HG02973 (cell line): ENCODE measurements at regions not wholly inside any gene's neighbourhood (a gene's known extent, or its start where the extent isn't known, plus 50 kb on each side); places are given as distances from the start of the nearest gene placed in this dataset.

ENCODE experiments used
- ATAC-seq: cut with Tn5 transposase; IDR thresholded peaks from one replicate; pipeline ENCODE4 v1.9.1; 2021; ENCODE audit warnings: moderate library complexity; ENCODE audit not compliant: unreplicated experiment

- ATAC-seq, result no peak
Measured at GRCh38 chr12:17266856-17267255, 660.9 kb upstream of the LMO3 start.

- ATAC-seq, result no peak
Measured at GRCh38 chr12:17264603-17265002, 658.6 kb upstream of the LMO3 start.

GRCh38 chr12:17239874-17240273, 633.9 kb upstream of the LMO3 start:
- no peak for ATAC-seq

DNA sequence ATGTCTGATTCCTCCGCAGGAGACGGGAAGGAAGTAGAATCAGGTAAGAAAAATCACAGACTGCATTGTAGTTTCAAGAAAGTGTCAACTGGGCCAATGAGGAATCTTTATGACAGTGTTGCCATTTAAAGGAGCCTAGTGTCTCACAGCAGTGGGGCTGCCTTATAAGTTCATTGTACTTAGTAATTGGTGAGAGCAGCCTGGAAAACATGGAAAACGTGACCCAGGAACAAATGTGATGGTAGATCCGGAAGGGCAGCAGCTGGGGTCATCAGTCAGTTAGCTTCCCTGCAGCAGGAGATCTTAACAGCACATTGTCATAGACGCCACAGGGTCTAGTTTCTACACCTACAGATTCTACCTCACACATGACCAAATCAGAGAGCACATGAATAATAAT, 630.0 kb upstream of the LMO3 start:
- no peak for ATAC-seq

DNA sequence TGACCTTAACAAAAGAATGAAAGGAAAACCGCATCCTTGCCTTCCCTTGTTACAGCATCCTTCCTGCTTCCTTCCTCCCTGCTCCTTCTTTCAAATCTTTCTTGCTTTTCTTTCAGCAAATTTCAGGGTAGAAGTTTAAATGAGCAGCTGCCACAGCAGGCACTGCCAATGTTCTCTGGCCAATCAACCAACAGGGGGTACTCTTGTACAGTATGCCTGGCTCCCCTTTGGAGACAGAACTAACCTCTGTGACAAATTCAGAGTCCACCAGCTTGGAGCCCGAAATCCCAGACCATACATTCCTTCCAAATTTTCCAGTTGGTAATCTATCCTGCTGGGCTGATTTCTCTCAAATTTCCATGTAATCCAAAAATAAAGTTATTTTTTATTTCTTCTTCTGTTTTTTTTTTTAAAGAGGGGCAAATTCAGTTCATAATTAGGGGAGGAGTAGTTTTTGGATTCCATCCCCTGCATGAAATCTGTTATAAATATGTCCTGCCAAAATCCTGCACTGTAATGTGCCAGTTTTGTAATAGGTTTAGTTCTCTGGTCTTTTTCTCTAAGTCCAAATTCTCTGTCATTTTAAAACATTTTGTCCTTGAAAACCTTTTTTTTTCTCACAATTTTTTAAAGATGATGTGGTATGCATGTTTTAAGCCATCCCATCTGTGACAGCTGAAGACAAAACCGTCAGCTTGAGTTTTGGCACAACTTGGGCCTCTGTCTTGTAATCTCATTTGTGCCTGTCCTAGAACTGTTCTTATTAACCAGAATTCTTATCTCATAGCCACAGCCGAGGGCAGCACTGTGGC, 610.0 kb upstream of the LMO3 start:
- ATAC-seq, result no peak

DNA sequence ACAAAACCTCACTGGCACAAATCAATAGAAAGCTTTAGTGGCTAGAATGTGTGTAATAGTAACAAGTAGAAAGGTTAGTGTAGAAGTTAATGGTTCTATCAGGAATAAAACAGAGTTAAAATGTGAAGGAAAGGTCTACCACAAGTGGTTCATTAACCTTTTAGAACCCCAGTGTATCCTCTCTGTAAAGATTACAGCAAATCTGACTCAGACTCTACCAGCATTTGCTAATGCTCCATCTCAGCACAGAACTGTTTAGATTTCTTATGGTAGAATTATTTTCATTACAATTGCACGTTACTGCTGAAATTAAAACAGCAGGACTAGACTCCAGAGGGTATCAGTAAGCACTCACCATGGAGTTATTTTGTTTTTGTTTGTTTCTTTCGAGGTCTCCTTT, 609.0 kb upstream of the LMO3 start:
- no peak for ATAC-seq

DNA sequence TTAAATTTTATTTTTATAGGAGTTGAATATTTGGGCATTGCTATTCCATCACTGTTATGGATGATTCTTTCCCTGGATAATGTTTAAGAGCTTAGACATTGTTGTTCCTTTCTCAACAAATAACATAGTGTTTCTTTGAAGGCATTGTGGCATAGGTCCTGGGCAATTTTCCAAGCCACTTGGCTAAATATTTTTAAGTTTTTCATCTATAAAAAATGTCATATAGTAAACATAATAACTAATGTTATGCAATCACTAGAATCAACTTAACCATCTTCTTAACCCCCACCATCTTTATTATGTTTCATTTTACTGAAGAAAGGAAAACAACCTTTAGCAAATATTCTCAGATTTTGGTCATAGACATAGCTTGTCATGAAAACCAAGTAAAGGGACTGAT, 600.6 kb upstream of the LMO3 start:
- no peak for ATAC-seq

DNA sequence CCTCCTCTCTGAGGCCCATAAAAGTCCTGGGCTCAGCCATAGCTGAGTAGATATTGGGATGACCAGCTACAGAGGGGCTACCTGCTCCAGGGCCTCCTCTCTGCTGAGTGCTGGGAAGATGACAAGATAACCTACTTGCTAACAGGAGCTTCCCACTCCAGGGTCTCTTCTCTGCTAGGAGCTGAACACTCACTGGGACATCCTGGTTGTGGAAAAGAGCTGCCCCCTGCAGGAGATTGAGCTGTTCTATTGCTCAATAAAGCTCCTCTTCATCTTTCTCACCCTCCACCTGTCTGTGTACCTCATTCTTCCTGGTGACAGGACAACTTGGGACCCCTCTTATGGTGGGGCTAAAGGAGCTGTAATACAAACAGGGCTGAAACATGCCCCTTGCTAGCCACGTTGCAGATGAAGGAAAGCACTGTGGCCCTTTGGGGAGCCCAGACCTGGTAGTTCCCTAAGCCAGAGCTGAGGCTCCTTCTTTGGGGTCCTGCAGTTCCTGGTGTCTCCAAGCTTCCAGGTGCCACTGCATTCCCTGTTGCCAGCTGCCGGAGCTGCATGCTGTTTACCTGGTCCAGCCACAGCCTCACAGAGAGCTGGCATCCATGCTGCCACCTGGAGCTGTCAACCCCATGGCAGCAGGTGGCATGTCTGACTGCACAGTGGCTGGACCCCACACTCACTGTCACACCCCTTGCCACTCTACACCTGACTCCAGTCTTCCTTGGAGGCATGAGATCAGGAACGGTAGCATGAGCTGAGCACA, 598.5 kb upstream of the LMO3 start:
- no peak for ATAC-seq

DNA sequence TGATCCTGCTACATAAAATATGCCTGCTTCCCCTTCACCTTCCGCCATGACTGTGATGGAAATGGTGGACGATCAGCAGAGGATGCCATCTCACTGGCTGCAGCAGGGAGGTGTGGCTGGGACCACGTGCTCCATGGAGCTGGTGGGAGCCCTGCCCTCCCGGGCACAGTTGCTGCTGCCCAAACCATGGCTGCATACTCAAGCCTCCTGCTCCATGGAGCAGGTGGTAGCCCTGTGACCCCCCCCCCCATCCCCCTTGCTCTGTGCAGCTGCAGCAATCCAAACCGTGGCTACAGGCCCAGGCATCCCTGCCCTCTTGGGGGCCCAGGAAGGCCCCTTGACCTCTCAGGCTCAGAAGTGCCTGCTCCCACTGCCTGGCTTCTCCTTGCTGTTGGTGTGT, 597.5 kb upstream of the LMO3 start:
- ATAC-seq, result no peak

DNA sequence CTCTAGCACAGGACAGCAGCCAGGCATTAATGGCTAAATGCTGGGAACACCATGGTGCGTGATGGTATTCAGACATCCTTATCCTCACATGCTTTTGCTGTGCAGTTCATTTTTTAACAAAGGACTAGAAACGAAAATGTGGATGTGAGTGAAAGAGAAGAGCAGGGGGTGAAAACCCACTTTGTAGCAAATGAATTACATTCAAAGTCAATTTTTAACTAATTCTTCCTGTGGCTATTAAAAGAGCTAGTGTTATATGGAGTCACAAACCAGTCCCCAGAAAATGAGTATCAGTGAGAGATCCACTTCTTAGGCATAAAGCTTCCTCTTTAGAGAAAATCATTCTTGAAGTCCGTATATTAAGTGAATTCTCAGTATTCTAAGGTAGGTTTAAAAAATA, 592.0 kb upstream of the LMO3 start:
- ATAC-seq, result no peak

GRCh38 chr12:17192721-17193120, 586.8 kb upstream of the LMO3 start:
- ATAC-seq, result no peak

GRCh38 chr12:17169726-17170471, 563.9 kb upstream of the LMO3 start:
- ATAC-seq, result no peak

GRCh38 chr12:17159506-17160300, 553.7 kb upstream of the LMO3 start:
- no peak for ATAC-seq

- ATAC-seq, result no peak
Measured at GRCh38 chr12:17158201-17158600, 552.2 kb upstream of the LMO3 start.

DNA sequence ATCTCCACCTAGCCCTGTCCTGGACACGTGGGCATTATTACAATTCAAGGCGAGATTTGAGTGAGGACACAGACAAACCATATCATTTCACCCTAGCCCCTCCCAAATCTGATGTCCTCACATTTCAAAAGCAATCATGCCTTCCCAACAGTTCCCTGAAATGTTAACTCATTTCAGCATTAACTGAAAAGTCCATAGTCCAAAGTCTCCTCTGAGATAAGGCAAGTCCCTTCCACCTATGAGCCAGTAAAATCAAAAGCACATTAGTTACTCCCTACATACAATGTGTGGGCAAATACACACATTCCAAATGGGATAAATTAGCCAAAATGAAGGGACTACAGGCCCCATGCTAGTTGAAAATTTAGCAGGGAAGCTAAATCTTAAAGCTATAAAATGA, 546.0 kb upstream of the LMO3 start:
- ATAC-seq, result no peak

DNA sequence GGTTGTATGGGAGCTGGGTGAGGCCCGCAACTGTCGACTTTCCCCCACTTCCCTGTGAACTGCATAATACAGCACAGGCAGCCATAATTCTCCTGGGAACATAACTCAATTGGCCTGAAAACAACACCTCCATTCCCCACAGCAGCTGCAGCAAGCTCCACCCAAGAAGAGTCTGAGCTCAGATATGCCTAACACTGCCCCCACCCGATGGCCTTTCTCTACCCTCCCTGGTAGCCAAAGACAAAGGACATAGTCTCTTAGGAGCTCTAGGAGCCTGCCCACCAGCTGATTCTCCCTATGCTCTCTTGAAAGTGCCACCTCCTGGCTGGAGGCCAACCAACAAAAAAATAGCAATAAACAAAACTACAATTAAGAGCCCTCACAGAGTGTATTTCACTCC, 542.7 kb upstream of the LMO3 start:
- no peak for ATAC-seq

DNA sequence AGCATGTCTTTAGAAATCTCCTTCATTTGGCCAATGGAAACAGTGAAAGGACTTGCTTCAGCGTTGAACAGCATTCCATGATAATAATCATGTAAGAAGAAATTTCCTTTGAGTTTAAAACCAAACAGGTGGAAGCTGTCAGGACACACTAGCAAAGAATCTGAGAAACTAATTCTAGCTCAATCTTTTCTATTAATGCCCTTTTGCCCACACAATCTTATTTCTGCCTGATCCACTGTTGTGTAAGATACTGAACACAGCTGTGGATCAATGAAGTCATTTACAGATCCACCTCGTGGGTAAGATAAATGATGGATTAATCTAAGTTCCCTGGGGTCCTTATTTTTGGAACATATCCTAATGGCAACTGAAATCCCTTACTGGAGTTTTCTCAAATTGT, 536.9 kb upstream of the LMO3 start:
- no peak for ATAC-seq

- no peak for ATAC-seq
Measured at GRCh38 chr12:17139931-17140330, 534.0 kb upstream of the LMO3 start.

DNA sequence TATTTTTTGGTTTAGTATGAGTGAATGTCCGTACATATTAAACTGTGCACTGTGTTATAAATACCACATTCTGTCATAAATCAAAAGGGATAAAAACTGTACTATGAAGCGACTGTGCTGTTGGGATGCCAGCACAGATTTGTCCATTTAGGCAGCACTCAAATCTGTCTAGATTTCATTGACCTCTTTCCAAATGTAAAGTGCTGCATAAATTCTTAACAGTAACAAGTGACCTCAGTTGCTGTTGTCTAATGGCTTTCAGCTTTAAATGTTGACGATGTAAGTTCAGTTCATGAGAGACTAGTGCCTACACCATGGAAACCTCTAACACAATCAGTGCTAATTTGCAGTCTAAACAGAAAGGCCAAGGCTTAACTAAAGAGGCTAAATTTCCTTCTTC, 531.4 kb upstream of the LMO3 start:
- no peak for ATAC-seq

- no peak for ATAC-seq
Measured at GRCh38 chr12:17134315-17134714, 528.4 kb upstream of the LMO3 start.

DNA sequence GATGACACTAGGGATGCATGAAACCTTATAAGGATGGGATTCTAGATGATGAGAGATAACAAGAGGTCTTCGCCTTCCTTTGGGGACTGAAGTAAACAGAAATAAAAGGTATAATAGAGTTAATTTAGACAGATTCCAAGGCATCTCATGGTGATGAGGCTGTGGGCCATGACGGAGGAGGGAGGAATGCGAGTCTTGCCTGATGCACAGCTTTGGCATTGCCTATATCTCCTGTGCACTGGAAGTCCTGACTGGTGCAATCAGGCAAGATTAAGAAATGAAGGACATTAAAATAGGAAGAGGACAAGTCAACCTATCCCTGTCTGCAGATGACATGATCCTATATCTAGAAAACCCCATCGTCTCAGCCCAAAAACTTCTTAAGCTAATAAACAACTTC, 526.4 kb upstream of the LMO3 start:
- ATAC-seq, result no peak
